ENCODE measurements at regions not wholly inside any gene's neighbourhood (a gene's known extent, or its start where the extent isn't known, plus 50 kb on each side); places are given as distances from the start of the nearest gene placed in this dataset.

DNA sequence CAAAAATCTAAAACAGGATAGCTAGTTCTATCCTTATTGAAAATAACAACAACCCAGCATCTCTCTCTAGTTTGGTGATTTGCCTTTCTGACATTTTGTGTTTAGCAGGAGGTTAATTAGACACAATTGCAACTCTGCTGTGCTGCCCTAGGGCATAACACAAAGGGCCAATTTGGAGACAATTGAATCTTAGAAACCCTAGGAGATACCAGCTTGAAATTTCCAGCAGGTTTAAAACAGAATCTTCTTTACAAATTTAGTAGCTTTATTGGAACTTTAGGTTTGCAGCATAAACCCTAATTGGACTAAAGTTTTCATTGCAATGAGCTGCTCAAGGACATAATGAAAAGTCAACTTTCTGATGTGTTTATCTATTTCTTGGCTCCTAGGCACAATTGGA, 166.7 kb upstream of the FER start (continued):
- no peak for TF ChIP-seq ZNF114 (CRISPR knock-in tag; IDR thresholded peaks at IDR 0.05)

DNA sequence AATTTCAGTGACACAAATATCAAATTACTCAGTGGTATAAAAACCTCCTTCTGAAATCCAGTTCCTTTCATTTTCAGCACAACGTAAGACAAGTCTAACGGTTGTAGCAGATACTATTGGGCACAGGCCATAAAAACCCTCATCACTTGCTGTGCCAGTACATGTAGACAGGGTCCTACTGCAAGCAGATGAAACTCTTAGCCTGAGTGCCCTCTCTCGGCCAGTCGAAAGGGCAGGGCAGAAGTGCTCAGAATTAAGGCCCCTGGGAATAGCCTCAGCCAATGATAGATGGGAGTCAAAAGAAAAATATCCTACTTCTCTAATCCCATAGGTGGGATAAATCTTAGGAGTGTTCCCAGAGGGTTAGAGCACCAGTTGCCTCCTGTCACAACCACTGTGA, 168.5 kb upstream of the FER start:
- Mint-ChIP-seq H3K4me1 (peaks cover 3% of the 10 kb centered on the region; the same call in 2 of the 3 replicates), H3K36me3 (ENCODE audit: low read depth) (peaks cover 24% of the 10 kb centered on the region), H3K9me3 (peaks cover 26% of the 10 kb centered on the region), H3K27ac (no peak overlapping the region), H3K4me3 (no peak overlapping the region), H3K27me3 (ENCODE audit: insufficient read depth, low read depth, poor library complexity) (no peaks in the 10 kb centered on the region)
- Histone ChIP-seq H4K20me1 (replicated peaks; ENCODE audit: insufficient read depth) (no peaks in the 10 kb centered on the region), H3K27ac (ENCODE audit: low read depth) (no peak overlapping the region), H3F3A (replicated peaks; ENCODE audit: low read depth) (no peaks in the 10 kb centered on the region), H2AFZ (0 out of 2 replicates have a peak overlapping the region, but pooled peaks have one; percentile 34), H3K4me3 (no peak overlapping the region), H3K4me1 (ENCODE audit: insufficient read depth) (peaks cover 8% of the 10 kb centered on the region; the same call in 1 of the 2 replicates), H3K79me2 (replicated peaks; ENCODE audit: insufficient read depth) (no peaks in the 10 kb centered on the region), H3K27me3 (ENCODE audit: insufficient read depth) (no peaks in the 10 kb centered on the region), H3K36me3 (ENCODE audit: insufficient read depth) (no peaks in the 10 kb centered on the region), H3K4me2 (no peak overlapping the region), H3K9me2 (ENCODE audit: insufficient read depth) (peaks cover 5% of the 10 kb centered on the region)
- DNase-seq (ENCODE audit: low spot score) (peak; percentile 5), ATAC-seq (peak; percentile 32; the same call in 1 of the 3 replicates)
- TF ChIP-seq, protein P1, sequence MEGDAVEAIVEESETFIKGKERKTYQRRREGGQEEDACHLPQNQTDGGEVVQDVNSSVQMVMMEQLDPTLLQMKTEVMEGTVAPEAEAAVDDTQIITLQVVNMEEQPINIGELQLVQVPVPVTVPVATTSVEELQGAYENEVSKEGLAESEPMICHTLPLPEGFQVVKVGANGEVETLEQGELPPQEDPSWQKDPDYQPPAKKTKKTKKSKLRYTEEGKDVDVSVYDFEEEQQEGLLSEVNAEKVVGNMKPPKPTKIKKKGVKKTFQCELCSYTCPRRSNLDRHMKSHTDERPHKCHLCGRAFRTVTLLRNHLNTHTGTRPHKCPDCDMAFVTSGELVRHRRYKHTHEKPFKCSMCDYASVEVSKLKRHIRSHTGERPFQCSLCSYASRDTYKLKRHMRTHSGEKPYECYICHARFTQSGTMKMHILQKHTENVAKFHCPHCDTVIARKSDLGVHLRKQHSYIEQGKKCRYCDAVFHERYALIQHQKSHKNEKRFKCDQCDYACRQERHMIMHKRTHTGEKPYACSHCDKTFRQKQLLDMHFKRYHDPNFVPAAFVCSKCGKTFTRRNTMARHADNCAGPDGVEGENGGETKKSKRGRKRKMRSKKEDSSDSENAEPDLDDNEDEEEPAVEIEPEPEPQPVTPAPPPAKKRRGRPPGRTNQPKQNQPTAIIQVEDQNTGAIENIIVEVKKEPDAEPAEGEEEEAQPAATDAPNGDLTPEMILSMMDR (conservative IDR thresholded peaks at IDR 0.05; ENCODE audit: low read depth in 2 of 2): peak; percentile 23 to 65
- no peak for TF ChIP-seq CREB1 (CRISPR knock-in tag; IDR thresholded peaks at IDR 0.05; ENCODE audit: low read depth)

DNA sequence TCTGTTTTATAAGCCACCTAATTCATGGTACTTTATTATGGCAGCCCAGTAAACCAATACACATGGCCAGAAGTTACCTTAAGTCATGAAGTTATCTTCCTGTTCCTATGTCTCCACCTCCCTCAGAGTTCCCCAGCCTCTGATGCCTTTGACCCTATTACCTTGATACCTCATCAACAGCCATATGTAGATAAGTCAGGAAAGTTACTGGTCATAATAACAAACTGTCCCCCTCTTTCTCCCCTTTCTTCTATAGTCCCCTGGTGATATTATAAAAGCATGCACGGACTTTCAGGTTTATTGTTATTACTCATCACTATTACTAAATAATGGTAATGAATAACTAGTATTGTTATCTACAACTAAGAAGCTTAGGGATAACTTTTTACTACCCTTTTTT, 168.9 kb upstream of the FER start:
- no peak for ATAC-seq
- H3K27me3 Mint-ChIP-seq (ENCODE audit: insufficient read depth, low read depth, poor library complexity): no peaks in the 10 kb centered on the region
- peaks cover 8% of the 10 kb centered on the region; the same call in 1 of the 2 replicates for H3K4me1 ChIP-seq (ENCODE audit: insufficient read depth)
- peaks cover 5% of the 10 kb centered on the region for H3K9me2 ChIP-seq (ENCODE audit: insufficient read depth)
- no peaks in the 10 kb centered on the region for H3K27me3 ChIP-seq (ENCODE audit: insufficient read depth)
- H3K36me3 Mint-ChIP-seq (ENCODE audit: low read depth): peaks cover 28% of the 10 kb centered on the region
- no peaks in the 10 kb centered on the region for H3K79me2 ChIP-seq (replicated peaks; ENCODE audit: insufficient read depth)
- no peak for DNase-seq (ENCODE audit: low spot score)
- H3K27ac Mint-ChIP-seq: no peak overlapping the region
- no peaks in the 10 kb centered on the region for H4K20me1 ChIP-seq (replicated peaks; ENCODE audit: insufficient read depth)
- H3K27ac ChIP-seq (ENCODE audit: low read depth): no peak overlapping the region
- no peaks in the 10 kb centered on the region for H3F3A ChIP-seq (replicated peaks; ENCODE audit: low read depth)
- H2AFZ ChIP-seq: 0 out of 2 replicates have a peak overlapping the region, but pooled peaks have one; percentile 34
- no peak overlapping the region for H3K4me2 ChIP-seq
- peaks cover 31% of the 10 kb centered on the region for H3K9me3 Mint-ChIP-seq
- H3K4me1 Mint-ChIP-seq: peaks cover 3% of the 10 kb centered on the region; the same call in 2 of the 3 replicates
- TF ChIP-seq EZH2phosphoT487 (IDR thresholded peaks at IDR 0.05; ENCODE audit: unreplicated experiment): no peak
- no peak for TF ChIP-seq JUNB (IDR thresholded peaks at IDR 0.05; ENCODE audit: unreplicated experiment)
- no peak for TF ChIP-seq EZH2 (IDR thresholded peaks at IDR 0.05; ENCODE audit: low read depth, unreplicated experiment)
- TF ChIP-seq, protein P1 (conservative IDR thresholded peaks at IDR 0.05; ENCODE audit: low read depth in 2 of 2): no peak
- TF ChIP-seq, protein P2, sequence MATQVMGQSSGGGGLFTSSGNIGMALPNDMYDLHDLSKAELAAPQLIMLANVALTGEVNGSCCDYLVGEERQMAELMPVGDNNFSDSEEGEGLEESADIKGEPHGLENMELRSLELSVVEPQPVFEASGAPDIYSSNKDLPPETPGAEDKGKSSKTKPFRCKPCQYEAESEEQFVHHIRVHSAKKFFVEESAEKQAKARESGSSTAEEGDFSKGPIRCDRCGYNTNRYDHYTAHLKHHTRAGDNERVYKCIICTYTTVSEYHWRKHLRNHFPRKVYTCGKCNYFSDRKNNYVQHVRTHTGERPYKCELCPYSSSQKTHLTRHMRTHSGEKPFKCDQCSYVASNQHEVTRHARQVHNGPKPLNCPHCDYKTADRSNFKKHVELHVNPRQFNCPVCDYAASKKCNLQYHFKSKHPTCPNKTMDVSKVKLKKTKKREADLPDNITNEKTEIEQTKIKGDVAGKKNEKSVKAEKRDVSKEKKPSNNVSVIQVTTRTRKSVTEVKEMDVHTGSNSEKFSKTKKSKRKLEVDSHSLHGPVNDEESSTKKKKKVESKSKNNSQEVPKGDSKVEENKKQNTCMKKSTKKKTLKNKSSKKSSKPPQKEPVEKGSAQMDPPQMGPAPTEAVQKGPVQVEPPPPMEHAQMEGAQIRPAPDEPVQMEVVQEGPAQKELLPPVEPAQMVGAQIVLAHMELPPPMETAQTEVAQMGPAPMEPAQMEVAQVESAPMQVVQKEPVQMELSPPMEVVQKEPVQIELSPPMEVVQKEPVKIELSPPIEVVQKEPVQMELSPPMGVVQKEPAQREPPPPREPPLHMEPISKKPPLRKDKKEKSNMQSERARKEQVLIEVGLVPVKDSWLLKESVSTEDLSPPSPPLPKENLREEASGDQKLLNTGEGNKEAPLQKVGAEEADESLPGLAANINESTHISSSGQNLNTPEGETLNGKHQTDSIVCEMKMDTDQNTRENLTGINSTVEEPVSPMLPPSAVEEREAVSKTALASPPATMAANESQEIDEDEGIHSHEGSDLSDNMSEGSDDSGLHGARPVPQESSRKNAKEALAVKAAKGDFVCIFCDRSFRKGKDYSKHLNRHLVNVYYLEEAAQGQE (IDR thresholded peaks at IDR 0.05; ENCODE audit: unreplicated experiment): no peak
- no peak for TF ChIP-seq ZNF331 (CRISPR knock-in tag; IDR thresholded peaks at IDR 0.05; ENCODE audit: low read depth)
- H3K4me3 Mint-ChIP-seq: no peak overlapping the region
- H3K4me3 ChIP-seq: no peak overlapping the region
- H3K36me3 ChIP-seq (ENCODE audit: insufficient read depth): no peaks in the 10 kb centered on the region

Data from GM23338 (cell line).